ENCODE measurements at regions not wholly inside any gene's neighbourhood (a gene's known extent, or its start where the extent isn't known, plus 50 kb on each side); places are given as distances from the start of the nearest gene placed in this dataset.

DNA sequence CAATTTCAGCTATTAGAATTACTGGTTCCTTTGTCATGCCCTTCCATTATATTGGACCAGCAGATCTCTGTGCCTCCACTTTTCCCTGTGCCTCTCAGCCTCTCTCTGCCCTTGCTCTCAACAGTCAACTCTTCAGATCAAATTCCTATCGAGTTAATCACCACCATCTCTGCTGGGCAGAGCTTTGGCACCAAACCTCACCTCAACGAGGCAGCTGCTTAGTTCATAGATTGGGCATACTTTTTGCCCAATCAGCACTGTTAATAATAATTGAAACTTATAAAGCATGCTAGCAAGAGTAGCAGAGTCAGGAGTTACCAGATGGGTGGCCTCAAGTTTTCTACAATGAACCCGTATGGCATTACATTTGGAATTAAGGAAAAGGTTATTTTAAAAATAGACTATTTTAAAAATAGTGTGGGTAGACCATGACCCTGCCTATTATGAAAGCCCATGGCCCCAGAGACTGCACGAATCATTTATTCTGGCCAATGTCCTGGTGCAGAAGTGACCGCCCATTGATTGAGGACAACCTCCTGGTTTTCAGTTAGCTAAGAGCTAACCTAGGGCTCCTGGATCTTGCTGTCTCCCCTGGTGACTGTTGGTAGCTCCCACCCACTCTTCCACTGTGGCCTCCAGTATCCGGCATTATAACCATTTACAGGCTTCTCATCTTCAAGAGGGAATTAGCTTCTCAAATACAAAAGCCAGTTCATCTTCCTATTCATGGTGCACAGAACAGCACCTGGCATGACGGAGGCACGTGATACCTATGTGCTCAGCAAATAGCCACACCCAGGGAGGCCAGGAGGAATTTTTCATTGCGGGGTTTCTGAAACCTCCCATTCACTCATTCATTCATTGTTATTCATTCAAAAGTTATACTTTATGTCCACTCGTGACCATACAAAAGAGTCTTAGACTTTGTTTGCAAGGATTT is 265.4 kb downstream of the INHBA start:
- ChIA-PET CTCF (interaction anchor here (0.6 to 1.0 kb wide), 2 partner anchors 11 to 51 kb away, joined by 3 read pairs; no protein-coding TSS in a partner anchor), POLR2A (no interaction called here), RAD21 (ENCODE audit: unreplicated experiment) (interaction anchor here (1.5 kb wide), 1 partner anchor 9 kb away, joined by 3 read pairs; no protein-coding TSS in a partner anchor), SMC1A (ENCODE audit: uncharacterized antibody, unreplicated experiment) (no interaction called here)
- no peak overlapping the region for H3K4me2 ChIP-seq (ENCODE audit: control insufficient read depth, insufficient read depth)
- ATAC-seq (no peak), DNase-seq (ENCODE audit: low read depth, low spot score) (no peak), FAIRE-seq (no peak)
- no peak overlapping the region for H3K4me3 ChIP-seq
- no peaks in the 10 kb centered on the region for H3K79me2 ChIP-seq (ENCODE audit: control insufficient read depth, insufficient read depth, low read length)
- TF ChIP-seq CEBPB (IDR thresholded peaks at IDR 0.05; ENCODE audit: borderline replicate concordance in 1 of 2, low read depth in 2 of 2, low read length in 2 of 2) (no peak), POLR2A (IDR thresholded peaks at IDR 0.05; ENCODE audit: low read depth, low read length) (no peak), MYC (IDR thresholded peaks at IDR 0.05; ENCODE audit: insufficient read depth, insufficient read length, insufficient replicate concordance, low read length, severe bottlenecking) (no peak), TCF7 (IDR thresholded peaks at IDR 0.05; ENCODE audit: borderline replicate concordance) (no peak), BHLHE40 (IDR thresholded peaks at IDR 0.05; ENCODE audit: borderline replicate concordance in 1 of 2, low read depth in 2 of 2, low read length in 1 of 2) (0 out of 4 replicates have a peak, but pooled peaks of 1 of the 2 experiments have one; percentile 11)
- H3K9me3 ChIP-seq (replicated peaks; ENCODE audit: control insufficient read depth, insufficient read depth, low read length), result no peaks in the 10 kb centered on the region
- H3K36me3 ChIP-seq (ENCODE audit: control insufficient read depth in 2 of 2, insufficient read depth in 2 of 2, low read length in 1 of 2), result no peaks in the 10 kb centered on the region
- H3K27ac ChIP-seq (ENCODE audit: control insufficient read depth, insufficient read depth), result no peak overlapping the region
- WGBS (ENCODE audit: insufficient coverage, insufficient replicate concordance, low lambda C conversion rate, missing lambda C conversion rate), result 41% methylated on average over 10 of the region's 10 CpGs
- no peaks in the 10 kb centered on the region for H3K4me1 ChIP-seq (ENCODE audit: control insufficient read depth, insufficient read depth, low read length)
- in situ Hi-C loops (cut with MboI), result no loop called here
- intact Hi-C loops (cut with micrococcal nuclease; ENCODE audit: unreplicated experiment), result no loop called here
- H2AFZ ChIP-seq (ENCODE audit: control insufficient read depth, low read depth, low read length), result no peak overlapping the region
- H4K20me1 ChIP-seq (ENCODE audit: control insufficient read depth, insufficient read depth), result no peaks in the 10 kb centered on the region
- no TSS peak for BruUV-seq (replicated peaks)
- H3K27me3 ChIP-seq (replicated peaks in 1 of 2; ENCODE audit: control insufficient read depth in 2 of 2, insufficient read depth in 2 of 2, low read length in 1 of 2), result no peaks in the 10 kb centered on the region
- no peak overlapping the region for H3K9ac ChIP-seq (ENCODE audit: control insufficient read depth, insufficient read depth, low read length)

DNA sequence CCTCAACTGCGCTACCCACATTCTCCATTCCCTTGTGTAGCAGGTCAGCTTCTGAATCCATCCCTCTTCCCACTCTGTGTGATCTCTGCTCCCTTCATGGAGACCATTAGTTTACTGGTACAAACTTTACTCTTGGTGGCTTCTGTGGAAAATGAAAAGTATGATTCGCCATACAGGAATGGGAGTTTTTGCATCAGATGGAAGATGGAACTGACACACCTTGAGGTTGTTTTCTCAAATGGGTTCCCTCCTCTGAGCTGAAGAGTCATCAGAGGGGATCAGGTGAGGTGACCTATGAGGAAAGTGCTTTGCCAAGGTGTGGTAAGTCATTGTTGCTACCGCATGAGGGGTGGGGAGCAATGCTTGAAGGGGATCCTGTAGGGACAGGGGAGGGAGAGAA is 266.8 kb downstream of the INHBA start:
- intact Hi-C loops (cut with micrococcal nuclease; ENCODE audit: unreplicated experiment) (no loop called here), in situ Hi-C loops (cut with MboI) (no loop called here)
- Histone ChIP-seq H3K27ac (ENCODE audit: control insufficient read depth, insufficient read depth) (no peak overlapping the region), H4K20me1 (ENCODE audit: control insufficient read depth, insufficient read depth) (no peaks in the 10 kb centered on the region), H3K79me2 (ENCODE audit: control insufficient read depth, insufficient read depth, low read length) (no peaks in the 10 kb centered on the region), H2AFZ (ENCODE audit: control insufficient read depth, low read depth, low read length) (no peak overlapping the region), H3K4me1 (ENCODE audit: control insufficient read depth, insufficient read depth, low read length) (no peaks in the 10 kb centered on the region), H3K9ac (ENCODE audit: control insufficient read depth, insufficient read depth, low read length) (no peak overlapping the region), H3K4me3 (no peak overlapping the region), H3K4me2 (ENCODE audit: control insufficient read depth, insufficient read depth) (no peak overlapping the region), H3K9me3 (replicated peaks; ENCODE audit: control insufficient read depth, insufficient read depth, low read length) (no peaks in the 10 kb centered on the region), H3K27me3 (replicated peaks in 1 of 2; ENCODE audit: control insufficient read depth in 2 of 2, insufficient read depth in 2 of 2, low read length in 1 of 2) (no peaks in the 10 kb centered on the region), H3K36me3 (ENCODE audit: control insufficient read depth in 2 of 2, insufficient read depth in 2 of 2, low read length in 1 of 2) (no peaks in the 10 kb centered on the region)
- WGBS (ENCODE audit: insufficient coverage, insufficient replicate concordance, low lambda C conversion rate, missing lambda C conversion rate), result 73% methylated on average over 3 of the region's 3 CpGs
- SMC1A ChIA-PET (ENCODE audit: uncharacterized antibody, unreplicated experiment), result no interaction called here
- CTCF ChIA-PET, result no interaction called here
- DNase-seq (ENCODE audit: low read depth, low spot score) (no peak), ATAC-seq (no peak), FAIRE-seq (no peak)
- POLR2A ChIA-PET, result no interaction called here
- BruUV-seq (replicated peaks), result no TSS peak
- RAD21 ChIA-PET (ENCODE audit: unreplicated experiment), result no interaction called here
- TF ChIP-seq ZNF622 (IDR thresholded peaks at IDR 0.05), result no peak
- TF ChIP-seq ASH2L (IDR thresholded peaks at IDR 0.05; ENCODE audit: borderline replicate concordance, low read depth), result no peak
- no peak for TF ChIP-seq YBX1 (IDR thresholded peaks at IDR 0.05)
- no peak for TF ChIP-seq RAD51 (IDR thresholded peaks at IDR 0.05)
- TF ChIP-seq RELA (IDR thresholded peaks at IDR 0.05; ENCODE audit: borderline replicate concordance, partially characterized antibody), result no peak
- TF ChIP-seq ZNF217 (IDR thresholded peaks at IDR 0.05), result no peak
- TF ChIP-seq SIX5 (IDR thresholded peaks at IDR 0.05; ENCODE audit: low read depth, low read length, severe bottlenecking), result no peak
- no peak for TF ChIP-seq EGR1 (IDR thresholded peaks at IDR 0.05; ENCODE audit: borderline replicate concordance in 1 of 2, low read depth in 2 of 2, low read length in 2 of 2)
- TF ChIP-seq KAT2A (conservative IDR thresholded peaks at IDR 0.05; ENCODE audit: control insufficient read depth, low read depth, low read length), result no peak
- TF ChIP-seq, protein P1, sequence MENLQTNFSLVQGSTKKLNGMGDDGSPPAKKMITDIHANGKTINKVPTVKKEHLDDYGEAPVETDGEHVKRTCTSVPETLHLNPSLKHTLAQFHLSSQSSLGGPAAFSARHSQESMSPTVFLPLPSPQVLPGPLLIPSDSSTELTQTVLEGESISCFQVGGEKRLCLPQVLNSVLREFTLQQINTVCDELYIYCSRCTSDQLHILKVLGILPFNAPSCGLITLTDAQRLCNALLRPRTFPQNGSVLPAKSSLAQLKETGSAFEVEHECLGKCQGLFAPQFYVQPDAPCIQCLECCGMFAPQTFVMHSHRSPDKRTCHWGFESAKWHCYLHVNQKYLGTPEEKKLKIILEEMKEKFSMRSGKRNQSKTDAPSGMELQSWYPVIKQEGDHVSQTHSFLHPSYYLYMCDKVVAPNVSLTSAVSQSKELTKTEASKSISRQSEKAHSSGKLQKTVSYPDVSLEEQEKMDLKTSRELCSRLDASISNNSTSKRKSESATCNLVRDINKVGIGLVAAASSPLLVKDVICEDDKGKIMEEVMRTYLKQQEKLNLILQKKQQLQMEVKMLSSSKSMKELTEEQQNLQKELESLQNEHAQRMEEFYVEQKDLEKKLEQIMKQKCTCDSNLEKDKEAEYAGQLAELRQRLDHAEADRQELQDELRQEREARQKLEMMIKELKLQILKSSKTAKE (IDR thresholded peaks at IDR 0.05; ENCODE audit: low read depth, poor library complexity, severe bottlenecking), result no peak

Data from GM12878 (cell line).